Neural progenitor cell (in vitro differentiated cells): ENCODE measurements at regions not wholly inside any gene's neighbourhood (a gene's known extent, or its start where the extent isn't known, plus 50 kb on each side); places are given as distances from the start of the nearest gene placed in this dataset.

ENCODE experiments used
- DNase-seq: peaks from one replicate; pipeline ENCODE4 v3.0.0-alpha.2; 2016; ENCODE audit warnings: low spot score
- H2AFZ ChIP-seq: fragments of 200-600 bp; sonication (generic); replicated peaks from 2 replicates; pipeline ENCODE4 v1.6.1; 2016; ENCODE audit warnings: antibody characterized with exemption
- H3F3A ChIP-seq: fragments of 200-600 bp; sonication (generic); 2 replicates; pipeline ENCODE4 v1.6.1; 2016; ENCODE audit warnings: antibody characterized with exemption, low read depth
- H3K27ac ChIP-seq: fragments of 200-600 bp; sonication (generic); 2 replicates; pipeline ENCODE4 v1.5.1; 2016; ENCODE audit warnings: mild to moderate bottlenecking
- H3K27me3 ChIP-seq: fragments of 200-600 bp; sonication (generic); 2 replicates; pipeline ENCODE4 v1.6.1; 2016; ENCODE audit warnings: mild to moderate bottlenecking, moderate library complexity
- H3K36me3 ChIP-seq: fragments of 200-600 bp; sonication (generic); 2 replicates; pipeline ENCODE4 v1.5.1; 2016
- H3K4me1 ChIP-seq: fragments of 200-600 bp; sonication (generic); 2 replicates; pipeline ENCODE4 v1.6.1; 2016; ENCODE audit warnings: mixed run types
- H3K4me2 ChIP-seq: fragments of 200-600 bp; sonication (generic); 2 replicates; pipeline ENCODE4 v1.6.1; 2016
- H3K4me3 ChIP-seq: fragments of 200-600 bp; sonication (generic); 2 replicates; pipeline ENCODE4 v1.5.1; 2016
- H3K79me2 ChIP-seq: fragments of 200-600 bp; sonication (generic); 2 replicates; pipeline ENCODE4 v1.6.1; 2016; ENCODE audit warnings: low read depth
- H3K9ac ChIP-seq: fragments of 200-600 bp; sonication (generic); 2 replicates; pipeline ENCODE4 v1.6.1; 2016
- H3K9me3 ChIP-seq: fragments of 200-600 bp; sonication (generic); 2 replicates; pipeline ENCODE4 v1.5.1; 2016; ENCODE audit warnings: low read depth
- H4K20me1 ChIP-seq: fragments of 200-600 bp; sonication (generic); 2 replicates; pipeline ENCODE4 v1.6.1; 2016; ENCODE audit warnings: low read depth
- H3K27ac Mint-ChIP-seq: 3 replicates; pipeline ENCODE4 v1.8.0; 2021; ENCODE audit warnings: mixed read lengths
- H3K27me3 Mint-ChIP-seq: 2 replicates; pipeline ENCODE4 v1.8.0; 2022; ENCODE audit warnings: low read depth, mild to moderate bottlenecking, inconsistent platforms, moderate library complexity, mixed read lengths; ENCODE audit not compliant: insufficient read depth
- H3K36me3 Mint-ChIP-seq: 3 replicates; pipeline ENCODE4 v1.8.0; 2021; ENCODE audit warnings: mixed read lengths
- H3K4me1 Mint-ChIP-seq: 3 replicates; pipeline ENCODE4 v1.8.0; 2021; ENCODE audit warnings: mixed read lengths
- H3K4me3 Mint-ChIP-seq: 3 replicates; pipeline ENCODE4 v1.8.0; 2021; ENCODE audit warnings: mild to moderate bottlenecking, moderate library complexity, mixed read lengths
- H3K9me3 Mint-ChIP-seq: 3 replicates; pipeline ENCODE4 v1.8.0; 2020; ENCODE audit warnings: mixed read lengths
- EZH2 ChIP-seq: fragments of 200-600 bp; sonication (generic); IDR thresholded peaks from 2 replicates; pipeline ENCODE4 v1.6.1; 2017; ENCODE audit warnings: antibody characterized with exemption, mild to moderate bottlenecking, moderate library complexity
- EZH2phosphoT487 ChIP-seq: fragments of 200-600 bp; sonication (generic); IDR thresholded peaks from 2 replicates; pipeline ENCODE4 v1.6.1; 2017; ENCODE audit warnings: antibody characterized with exemption
- TF ChIP-seq, protein P1 (sequence below): fragments of 200-600 bp; sonication (generic); IDR thresholded peaks from 2 replicates; pipeline ENCODE4 v1.5.1; 2017; ENCODE audit warnings: antibody characterized with exemption, mild to moderate bottlenecking

DNA sequence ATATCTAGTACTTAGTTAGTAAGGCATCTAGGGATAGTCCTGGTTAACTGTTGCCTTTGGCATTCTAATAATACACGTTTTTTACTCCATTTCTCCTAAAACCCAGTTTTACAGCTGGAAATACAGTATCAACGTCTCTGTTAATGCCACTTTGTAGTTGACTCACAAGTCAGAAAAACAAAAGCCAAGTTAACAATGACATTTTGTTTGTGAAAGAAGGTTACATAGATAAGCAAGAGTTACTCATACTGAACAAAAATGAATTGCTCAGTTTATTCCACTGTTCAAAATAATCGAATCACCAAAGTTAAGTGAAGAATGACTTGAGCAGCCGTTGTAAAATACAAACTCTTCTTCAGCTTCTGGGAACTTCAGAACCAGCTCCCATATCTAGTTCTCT, 540.3 kb downstream of the ETS1 start:
- H3K4me1 Mint-ChIP-seq = peaks cover 13% of the 10 kb centered on the region
- Histone ChIP-seq H4K20me1 (no peaks in the 10 kb centered on the region), H3K27ac (no peak overlapping the region), H3K79me2 (no peaks in the 10 kb centered on the region), H3F3A (no peaks in the 10 kb centered on the region), H3K4me1 (no peaks in the 10 kb centered on the region), H2AFZ (no peak overlapping the region), H3K9me3 (no peaks in the 10 kb centered on the region), H3K27me3 (no peaks in the 10 kb centered on the region), H3K36me3 (no peaks in the 10 kb centered on the region), H3K4me3 (no peak overlapping the region), H3K9ac (no peak overlapping the region), H3K4me2 (no peak overlapping the region)
- no peak overlapping the region for H3K4me3 Mint-ChIP-seq
- TF ChIP-seq EZH2 (no peak), EZH2phosphoT487 (no peak)
- TF ChIP-seq, protein P1, sequence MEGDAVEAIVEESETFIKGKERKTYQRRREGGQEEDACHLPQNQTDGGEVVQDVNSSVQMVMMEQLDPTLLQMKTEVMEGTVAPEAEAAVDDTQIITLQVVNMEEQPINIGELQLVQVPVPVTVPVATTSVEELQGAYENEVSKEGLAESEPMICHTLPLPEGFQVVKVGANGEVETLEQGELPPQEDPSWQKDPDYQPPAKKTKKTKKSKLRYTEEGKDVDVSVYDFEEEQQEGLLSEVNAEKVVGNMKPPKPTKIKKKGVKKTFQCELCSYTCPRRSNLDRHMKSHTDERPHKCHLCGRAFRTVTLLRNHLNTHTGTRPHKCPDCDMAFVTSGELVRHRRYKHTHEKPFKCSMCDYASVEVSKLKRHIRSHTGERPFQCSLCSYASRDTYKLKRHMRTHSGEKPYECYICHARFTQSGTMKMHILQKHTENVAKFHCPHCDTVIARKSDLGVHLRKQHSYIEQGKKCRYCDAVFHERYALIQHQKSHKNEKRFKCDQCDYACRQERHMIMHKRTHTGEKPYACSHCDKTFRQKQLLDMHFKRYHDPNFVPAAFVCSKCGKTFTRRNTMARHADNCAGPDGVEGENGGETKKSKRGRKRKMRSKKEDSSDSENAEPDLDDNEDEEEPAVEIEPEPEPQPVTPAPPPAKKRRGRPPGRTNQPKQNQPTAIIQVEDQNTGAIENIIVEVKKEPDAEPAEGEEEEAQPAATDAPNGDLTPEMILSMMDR = no peak
- no peak overlapping the region for H3K27ac Mint-ChIP-seq
- DNase-seq = no peak
- no peaks in the 10 kb centered on the region for H3K36me3 Mint-ChIP-seq
- peaks cover 2% of the 10 kb centered on the region for H3K27me3 Mint-ChIP-seq
- H3K9me3 Mint-ChIP-seq = peaks cover 3% of the 10 kb centered on the region

DNA sequence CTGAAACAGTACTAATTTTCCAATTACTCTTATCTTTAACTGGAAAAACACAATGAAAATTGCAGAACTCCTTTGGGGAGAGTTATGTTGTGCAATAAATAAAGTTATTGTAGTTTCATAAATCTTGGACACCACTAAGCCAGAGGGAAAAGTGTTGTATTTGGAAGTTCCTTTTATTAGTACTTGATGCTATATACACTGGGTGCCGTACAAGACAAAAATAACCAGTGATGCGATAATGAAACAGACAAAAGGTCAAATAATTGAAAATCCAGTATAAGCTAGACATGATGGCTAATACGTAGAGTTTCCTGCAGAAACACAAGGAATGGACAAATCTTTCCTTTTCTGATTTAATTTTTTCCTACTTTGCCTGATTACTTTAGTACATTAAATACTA, 541.1 kb downstream of the ETS1 start:
- peaks cover 3% of the 10 kb centered on the region for H3K9me3 Mint-ChIP-seq

DNA sequence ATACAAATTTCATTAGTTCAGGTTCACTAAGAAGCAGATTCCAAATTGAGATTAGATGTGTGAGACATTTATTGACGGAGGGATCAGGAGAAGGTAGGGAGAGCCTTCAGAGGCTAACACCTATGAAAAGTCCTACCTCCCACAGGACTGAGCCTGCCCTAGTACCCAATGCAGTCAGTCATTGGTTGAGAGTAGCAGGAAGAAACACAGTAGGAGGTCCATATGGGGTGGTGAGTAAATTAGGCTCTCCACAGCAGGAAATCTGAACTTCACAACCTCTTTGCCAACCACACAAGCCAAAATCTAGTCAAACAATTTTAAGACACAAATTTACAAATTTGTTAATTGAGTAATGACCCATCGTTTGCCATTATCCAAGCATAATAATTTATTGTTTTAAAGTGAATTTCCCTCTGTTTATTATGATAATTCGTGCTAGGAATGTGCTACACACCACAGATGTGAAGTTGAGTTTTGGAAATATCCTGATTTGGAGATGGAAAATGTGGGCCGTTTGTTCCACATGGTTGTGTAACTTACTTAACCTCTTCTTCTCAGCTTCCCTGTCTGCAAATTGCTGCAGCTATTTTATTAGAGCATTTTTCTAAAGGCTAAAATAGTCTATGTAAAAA, 542.1 kb downstream of the ETS1 start:
- no peak overlapping the region for H3K4me3 ChIP-seq
- no peaks in the 10 kb centered on the region for H4K20me1 ChIP-seq
- H3K36me3 Mint-ChIP-seq = no peaks in the 10 kb centered on the region
- no peak overlapping the region for H3K9ac ChIP-seq
- H3K27me3 ChIP-seq = no peaks in the 10 kb centered on the region
- TF ChIP-seq EZH2 = no peak
- TF ChIP-seq, protein P1 = no peak
- no peaks in the 10 kb centered on the region for H3K36me3 ChIP-seq
- H3K9me3 Mint-ChIP-seq = peaks cover 3% of the 10 kb centered on the region
- no peaks in the 10 kb centered on the region for H3K79me2 ChIP-seq
- H3K9me3 ChIP-seq = no peaks in the 10 kb centered on the region
- no peak overlapping the region for H3K4me2 ChIP-seq
- H3K27ac Mint-ChIP-seq = no peak overlapping the region
- no peaks in the 10 kb centered on the region for H3K4me1 ChIP-seq
- no peak for DNase-seq
- H3F3A ChIP-seq = no peaks in the 10 kb centered on the region
- peaks cover 2% of the 10 kb centered on the region for H3K27me3 Mint-ChIP-seq
- no peak overlapping the region for H2AFZ ChIP-seq
- peaks cover 10% of the 10 kb centered on the region for H3K4me1 Mint-ChIP-seq
- no peak overlapping the region for H3K4me3 Mint-ChIP-seq
- no peak overlapping the region for H3K27ac ChIP-seq

More for the DNA sequence above, 541.1 kb downstream of the ETS1 start:
- no peak overlapping the region for H2AFZ ChIP-seq
- no peak overlapping the region for H3K4me2 ChIP-seq
- peaks cover 2% of the 10 kb centered on the region for H3K27me3 Mint-ChIP-seq
- H4K20me1 ChIP-seq = no peaks in the 10 kb centered on the region
- H3K36me3 Mint-ChIP-seq = no peaks in the 10 kb centered on the region
- peaks cover 15% of the 10 kb centered on the region for H3K4me1 Mint-ChIP-seq
- H3K36me3 ChIP-seq = no peaks in the 10 kb centered on the region
- DNase-seq = no peak
- H3K27ac ChIP-seq = no peak overlapping the region
- H3F3A ChIP-seq = no peaks in the 10 kb centered on the region
- H3K27me3 ChIP-seq = no peaks in the 10 kb centered on the region
- H3K4me3 ChIP-seq = no peak overlapping the region
- H3K9ac ChIP-seq = no peak overlapping the region
- H3K27ac Mint-ChIP-seq = no peak overlapping the region
- no peak overlapping the region for H3K4me3 Mint-ChIP-seq
- no peaks in the 10 kb centered on the region for H3K79me2 ChIP-seq
- no peaks in the 10 kb centered on the region for H3K9me3 ChIP-seq
- no peaks in the 10 kb centered on the region for H3K4me1 ChIP-seq
- TF ChIP-seq EZH2phosphoT487 (no peak), EZH2 (no peak)
- TF ChIP-seq, protein P1 = no peak
